A673 (cell line): ENCODE measurements at regions not wholly inside any gene's neighbourhood (a gene's known extent, or its start where the extent isn't known, plus 50 kb on each side); places are given as distances from the start of the nearest gene placed in this dataset.

Source experiments
- BruUV-seq: library from RNA; stranded (reverse); fragments of 400-500 nt; replicated peaks from 2 replicates; lab custom pipeline; 2021; lab: Mats Ljungman, UMichigan
- CTCF ChIA-PET: fragments of 300-600 bp; sonication (Branson Sonifier 250); formaldehyde crosslinking; loops from one replicate; lab custom pipeline; 2022; ENCODE audit warnings: antibody characterized with exemption; lab: Charles Lee
- POLR2A ChIA-PET: fragments of 300-600 bp; sonication (Branson Sonifier 250); formaldehyde crosslinking; loops from one replicate; lab custom pipeline; 2022; ENCODE audit warnings: antibody characterized with exemption; ENCODE audit not compliant: low non-redundant PET; lab: Charles Lee
- DNase-seq: peaks from one replicate; pipeline ENCODE4 v3.0.0-alpha.2; 2015; ENCODE audit warnings: low spot score
- H3K27ac ChIP-seq: fragments of 200-600 bp; sonication (generic); 2 replicates; pipeline ENCODE4 v1.5.1; 2016; ENCODE audit warnings: mixed run types, low read depth, mild to moderate bottlenecking, mixed read lengths, antibody characterized with exemption, low read length; ENCODE audit not compliant: poor library complexity, severe bottlenecking
- H3K27me3 ChIP-seq: fragments of 200-600 bp; sonication (generic); replicated peaks from 2 replicates; pipeline ENCODE4 v1.6.1; 2017; ENCODE audit warnings: mixed run types, low read depth, mild to moderate bottlenecking, mixed read lengths, antibody characterized with exemption, low read length; ENCODE audit not compliant: insufficient read depth, poor library complexity
- H3K36me3 ChIP-seq: fragments of 200-600 bp; sonication (generic); 2 replicates; pipeline ENCODE4 v1.6.1; 2016; ENCODE audit warnings: mixed run types, mild to moderate bottlenecking, mixed read lengths, antibody characterized with exemption, low read length; ENCODE audit not compliant: insufficient read depth, poor library complexity, severe bottlenecking
- H3K4me1 ChIP-seq: fragments of 200-600 bp; sonication (generic); 2 replicates; pipeline ENCODE4 v1.6.1; 2017; ENCODE audit warnings: mixed run types, mild to moderate bottlenecking, mixed read lengths, antibody characterized with exemption, low read length; ENCODE audit not compliant: insufficient read depth, poor library complexity, severe bottlenecking
- H3K4me3 ChIP-seq: fragments of 200-600 bp; sonication (generic); 2 replicates; pipeline ENCODE4 v1.5.1; 2016; ENCODE audit warnings: low read depth, mixed run types, mild to moderate bottlenecking, mixed read lengths, low read length; ENCODE audit not compliant: poor library complexity, severe bottlenecking
- H3K9me3 ChIP-seq: fragments of 200-600 bp; sonication (generic); 2 replicates; pipeline ENCODE4 v1.6.1; 2016; ENCODE audit warnings: mixed run types, low read depth, mild to moderate bottlenecking, mixed read lengths, antibody characterized with exemption, low read length; ENCODE audit not compliant: poor library complexity, severe bottlenecking
- EZH2 ChIP-seq: fragments of 200-600 bp; sonication (generic); IDR thresholded peaks from 2 replicates; pipeline ENCODE4 v1.6.1; 2017; ENCODE audit warnings: borderline replicate concordance, low read depth, mild to moderate bottlenecking, mixed read lengths, antibody characterized with exemption, low read length; ENCODE audit not compliant: poor library complexity, severe bottlenecking
- intact Hi-C: fragments of 100-400 bp; cut with micrococcal nuclease; formaldehyde crosslinking; loops from one replicate; pipeline ENCODE4 v1.10.0; 2022; ENCODE audit not compliant: unreplicated experiment
- TF ChIP-seq, protein P1 (sequence below): fragments of 300-800, 200-600 bp; sonication (generic); conservative IDR thresholded peaks from 2 replicates; pipeline ENCODE4 v1.5.1; 2017; ENCODE audit warnings: low read depth, mild to moderate bottlenecking, antibody characterized with exemption, low read length, moderate library complexity, mixed read lengths

DNA sequence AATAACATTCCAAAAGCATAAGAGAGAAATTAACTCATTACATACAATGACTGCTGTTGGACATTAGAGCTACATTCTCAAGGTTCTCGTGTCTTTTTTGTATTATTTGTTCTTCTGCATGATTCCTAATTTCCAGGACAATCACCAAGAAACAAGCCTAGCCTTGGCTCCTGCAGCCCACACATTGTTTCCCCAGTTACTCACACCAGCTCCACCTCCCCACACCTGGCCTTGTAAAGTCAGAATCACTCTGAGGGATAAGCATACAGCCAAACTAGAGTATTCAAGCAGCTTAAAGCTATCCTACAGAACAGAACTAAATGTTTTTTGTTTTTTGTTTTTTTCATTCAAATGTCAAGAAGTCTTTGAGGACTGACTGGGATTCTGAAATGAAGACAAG, 189.2 kb downstream of the HINT1 start:
- no peaks in the 10 kb centered on the region for H3K36me3 ChIP-seq
- BruUV-seq, result no TSS peak
- CTCF ChIA-PET, result no interaction called here
- POLR2A ChIA-PET, result no interaction called here
- H3K4me3 ChIP-seq, result no peak overlapping the region
- no peaks in the 10 kb centered on the region for H3K4me1 ChIP-seq
- DNase-seq, result no peak
- H3K9me3 ChIP-seq, result no peaks in the 10 kb centered on the region
- TF ChIP-seq, protein P1, sequence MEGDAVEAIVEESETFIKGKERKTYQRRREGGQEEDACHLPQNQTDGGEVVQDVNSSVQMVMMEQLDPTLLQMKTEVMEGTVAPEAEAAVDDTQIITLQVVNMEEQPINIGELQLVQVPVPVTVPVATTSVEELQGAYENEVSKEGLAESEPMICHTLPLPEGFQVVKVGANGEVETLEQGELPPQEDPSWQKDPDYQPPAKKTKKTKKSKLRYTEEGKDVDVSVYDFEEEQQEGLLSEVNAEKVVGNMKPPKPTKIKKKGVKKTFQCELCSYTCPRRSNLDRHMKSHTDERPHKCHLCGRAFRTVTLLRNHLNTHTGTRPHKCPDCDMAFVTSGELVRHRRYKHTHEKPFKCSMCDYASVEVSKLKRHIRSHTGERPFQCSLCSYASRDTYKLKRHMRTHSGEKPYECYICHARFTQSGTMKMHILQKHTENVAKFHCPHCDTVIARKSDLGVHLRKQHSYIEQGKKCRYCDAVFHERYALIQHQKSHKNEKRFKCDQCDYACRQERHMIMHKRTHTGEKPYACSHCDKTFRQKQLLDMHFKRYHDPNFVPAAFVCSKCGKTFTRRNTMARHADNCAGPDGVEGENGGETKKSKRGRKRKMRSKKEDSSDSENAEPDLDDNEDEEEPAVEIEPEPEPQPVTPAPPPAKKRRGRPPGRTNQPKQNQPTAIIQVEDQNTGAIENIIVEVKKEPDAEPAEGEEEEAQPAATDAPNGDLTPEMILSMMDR, result no peak
- TF ChIP-seq EZH2, result no peak
- H3K27ac ChIP-seq, result no peak overlapping the region
- no peaks in the 10 kb centered on the region for H3K27me3 ChIP-seq
- intact Hi-C loops, result loop anchor here (5.0 kb wide), 1 partner anchor 49 kb away; no protein-coding TSS in a partner anchor

GRCh38 chr5:130975299-130975698, 189.8 kb downstream of the HINT1 start:
- H3K27ac ChIP-seq, result no peak overlapping the region
- CTCF ChIA-PET, result no interaction called here
- POLR2A ChIA-PET, result no interaction called here
- no peak for TF ChIP-seq EZH2
- no peak for DNase-seq
- H3K36me3 ChIP-seq, result no peaks in the 10 kb centered on the region
- H3K27me3 ChIP-seq, result no peaks in the 10 kb centered on the region
- intact Hi-C loops, result loop anchor here (5.0 kb wide), 1 partner anchor 48 kb away; no protein-coding TSS in a partner anchor
- no TSS peak for BruUV-seq
- no peak overlapping the region for H3K4me3 ChIP-seq
- no peaks in the 10 kb centered on the region for H3K4me1 ChIP-seq
- H3K9me3 ChIP-seq, result no peaks in the 10 kb centered on the region

- Histone ChIP-seq H3K27me3 (no peaks in the 10 kb centered on the region), H3K36me3 (no peaks in the 10 kb centered on the region), H3K9me3 (no peaks in the 10 kb centered on the region), H3K4me3 (no peak overlapping the region), H3K27ac (no peak overlapping the region), H3K4me1 (no peaks in the 10 kb centered on the region)
- intact Hi-C loops, result no loop called here
- no peak for TF ChIP-seq EZH2
- TF ChIP-seq, protein P1, result no peak
- CTCF ChIA-PET, result no interaction called here
- POLR2A ChIA-PET, result no interaction called here
- no TSS peak for BruUV-seq
- no peak for DNase-seq
Observed at GRCh38 chr5:130974021-130974683, 190.9 kb downstream of the HINT1 start.

GRCh38 chr5:130966990-130967525, 198.0 kb downstream of the HINT1 start:
- Histone ChIP-seq H3K27ac (no peak overlapping the region), H3K4me1 (no peaks in the 10 kb centered on the region), H3K4me3 (no peak overlapping the region), H3K9me3 (no peaks in the 10 kb centered on the region), H3K27me3 (no peaks in the 10 kb centered on the region), H3K36me3 (no peaks in the 10 kb centered on the region)
- BruUV-seq, result no TSS peak
- ChIA-PET CTCF (no interaction called here), POLR2A (no interaction called here)
- no peak for DNase-seq
- TF ChIP-seq, protein P1, result no peak
- no peak for TF ChIP-seq EZH2
- intact Hi-C loops, result no loop called here
